ENCODE measurements at regions not wholly inside any gene's neighbourhood (a gene's known extent, or its start where the extent isn't known, plus 50 kb on each side); places are given as distances from the start of the nearest gene placed in this dataset.

DNA sequence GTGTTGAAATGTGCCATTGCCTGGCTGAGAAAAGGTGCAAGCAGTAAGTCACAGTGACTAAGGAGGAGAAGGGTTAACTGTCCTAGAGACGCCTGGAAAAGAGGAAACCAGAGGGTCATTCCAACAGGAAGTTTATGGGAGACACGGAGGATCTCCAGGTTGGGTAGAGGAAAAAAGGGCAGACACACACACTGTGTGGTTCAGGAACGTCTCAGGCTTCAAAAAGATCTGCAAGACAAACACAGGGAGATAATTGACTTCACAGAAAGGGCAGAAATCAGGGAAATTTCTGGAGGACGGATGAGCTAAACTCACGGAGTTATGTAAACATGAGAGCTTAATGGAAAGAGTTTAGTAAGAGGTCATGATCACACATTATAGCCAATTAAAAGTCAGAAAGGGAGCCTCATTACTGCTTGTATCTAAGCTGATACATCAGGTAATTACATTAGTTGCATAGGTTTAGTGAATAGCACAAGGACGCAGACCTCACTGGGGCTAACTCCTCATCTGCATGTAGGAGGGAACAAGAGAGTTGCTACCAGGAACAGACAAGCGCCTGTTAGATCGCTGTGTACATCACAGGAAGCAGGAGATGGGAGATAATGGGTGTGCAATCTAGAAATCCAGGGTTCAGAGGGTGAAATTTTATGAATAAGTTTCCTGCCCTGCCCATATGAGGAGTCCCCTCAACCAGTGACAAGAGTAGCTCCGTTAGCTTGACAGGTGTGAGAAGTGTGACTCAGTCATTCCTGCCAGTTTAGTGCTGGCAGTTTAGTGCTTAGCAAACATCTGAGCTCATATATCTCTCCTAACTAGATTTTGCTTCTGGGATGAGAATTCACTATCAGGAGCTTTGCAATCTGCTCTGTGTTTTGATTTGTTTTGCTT, 96.6 kb upstream of the TNR start:
- DNase-seq (ENCODE audit: low spot score) = no peak
- CTCF ChIA-PET = no interaction called here

GRCh38 chr1:175834597-175834996, 91.2 kb upstream of the TNR start:
- BruUV-seq (replicated peaks) = no TSS peak
- no peaks in the 10 kb centered on the region for H3K4me1 ChIP-seq (ENCODE audit: insufficient read depth, low read length, poor library complexity, severe bottlenecking)
- H3K27ac ChIP-seq (ENCODE audit: low read depth, low read length, poor library complexity, severe bottlenecking) = no peak overlapping the region
- intact Hi-C loops (cut with micrococcal nuclease; ENCODE audit: unreplicated experiment) = no loop called here
- H3K9me3 ChIP-seq (ENCODE audit: low read depth, low read length, poor library complexity, severe bottlenecking) = no peaks in the 10 kb centered on the region
- no peak for TF ChIP-seq EZH2 (IDR thresholded peaks at IDR 0.05; ENCODE audit: borderline replicate concordance, low read depth, low read length, poor library complexity, severe bottlenecking)
- TF ChIP-seq, protein P1, sequence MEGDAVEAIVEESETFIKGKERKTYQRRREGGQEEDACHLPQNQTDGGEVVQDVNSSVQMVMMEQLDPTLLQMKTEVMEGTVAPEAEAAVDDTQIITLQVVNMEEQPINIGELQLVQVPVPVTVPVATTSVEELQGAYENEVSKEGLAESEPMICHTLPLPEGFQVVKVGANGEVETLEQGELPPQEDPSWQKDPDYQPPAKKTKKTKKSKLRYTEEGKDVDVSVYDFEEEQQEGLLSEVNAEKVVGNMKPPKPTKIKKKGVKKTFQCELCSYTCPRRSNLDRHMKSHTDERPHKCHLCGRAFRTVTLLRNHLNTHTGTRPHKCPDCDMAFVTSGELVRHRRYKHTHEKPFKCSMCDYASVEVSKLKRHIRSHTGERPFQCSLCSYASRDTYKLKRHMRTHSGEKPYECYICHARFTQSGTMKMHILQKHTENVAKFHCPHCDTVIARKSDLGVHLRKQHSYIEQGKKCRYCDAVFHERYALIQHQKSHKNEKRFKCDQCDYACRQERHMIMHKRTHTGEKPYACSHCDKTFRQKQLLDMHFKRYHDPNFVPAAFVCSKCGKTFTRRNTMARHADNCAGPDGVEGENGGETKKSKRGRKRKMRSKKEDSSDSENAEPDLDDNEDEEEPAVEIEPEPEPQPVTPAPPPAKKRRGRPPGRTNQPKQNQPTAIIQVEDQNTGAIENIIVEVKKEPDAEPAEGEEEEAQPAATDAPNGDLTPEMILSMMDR (conservative IDR thresholded peaks at IDR 0.05; ENCODE audit: low read depth, low read length) = no peak
- POLR2A ChIA-PET (ENCODE audit: low non-redundant PET) = no interaction called here
- CTCF ChIA-PET = no interaction called here
- H3K36me3 ChIP-seq (ENCODE audit: insufficient read depth, low read length, poor library complexity, severe bottlenecking) = no peaks in the 10 kb centered on the region
- no peak overlapping the region for H3K4me3 ChIP-seq (ENCODE audit: low read depth, low read length, poor library complexity, severe bottlenecking)
- DNase-seq (ENCODE audit: low spot score) = no peak
- no peaks in the 10 kb centered on the region for H3K27me3 ChIP-seq (replicated peaks; ENCODE audit: insufficient read depth, low read depth, low read length, poor library complexity)

More for the DNA sequence above, 96.6 kb upstream of the TNR start:
- H3K27me3 ChIP-seq (replicated peaks; ENCODE audit: insufficient read depth, low read depth, low read length, poor library complexity) = peaks cover 4% of the 10 kb centered on the region
- no peaks in the 10 kb centered on the region for H3K36me3 ChIP-seq (ENCODE audit: insufficient read depth, low read length, poor library complexity, severe bottlenecking)
- H3K4me1 ChIP-seq (ENCODE audit: insufficient read depth, low read length, poor library complexity, severe bottlenecking) = no peaks in the 10 kb centered on the region
- BruUV-seq (replicated peaks) = no TSS peak
- H3K4me3 ChIP-seq (ENCODE audit: low read depth, low read length, poor library complexity, severe bottlenecking) = no peak overlapping the region
- intact Hi-C loops (cut with micrococcal nuclease; ENCODE audit: unreplicated experiment) = no loop called here
- no peaks in the 10 kb centered on the region for H3K9me3 ChIP-seq (ENCODE audit: low read depth, low read length, poor library complexity, severe bottlenecking)
- TF ChIP-seq, protein P1 (conservative IDR thresholded peaks at IDR 0.05; ENCODE audit: low read depth, low read length) = no peak
- TF ChIP-seq EZH2 (IDR thresholded peaks at IDR 0.05; ENCODE audit: borderline replicate concordance, low read depth, low read length, poor library complexity, severe bottlenecking) = no peak
- POLR2A ChIA-PET (ENCODE audit: low non-redundant PET) = interaction anchor here (0.6 kb wide), 1 partner anchor 208 kb away, joined by 4 read pairs; no protein-coding TSS in a partner anchor
- H3K27ac ChIP-seq (ENCODE audit: low read depth, low read length, poor library complexity, severe bottlenecking) = no peak overlapping the region

DNA sequence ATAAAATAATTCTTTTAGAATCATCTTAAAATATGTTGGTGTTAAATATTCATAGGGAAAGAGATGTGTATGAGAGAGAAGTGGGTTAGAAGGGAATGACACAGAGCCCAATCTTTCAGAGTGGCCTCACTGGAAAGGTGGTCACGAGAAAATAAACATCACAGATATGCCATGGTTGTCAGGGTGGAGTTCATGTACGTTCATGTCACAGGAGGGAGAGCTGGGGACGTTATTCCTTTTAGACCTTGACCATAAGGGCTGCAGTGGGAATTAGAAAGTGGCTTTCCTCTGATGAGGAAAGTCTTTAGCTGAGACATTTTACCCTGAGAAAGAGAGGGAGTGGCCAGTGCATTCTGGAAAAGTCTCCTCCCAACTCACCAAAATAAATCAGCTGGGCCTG, 90.6 kb upstream of the TNR start:
- no peak for DNase-seq (ENCODE audit: low spot score)
- no peaks in the 10 kb centered on the region for H3K4me1 ChIP-seq (ENCODE audit: insufficient read depth, low read length, poor library complexity, severe bottlenecking)
- ChIA-PET CTCF (no interaction called here), POLR2A (ENCODE audit: low non-redundant PET) (no interaction called here)
- H3K27ac ChIP-seq (ENCODE audit: low read depth, low read length, poor library complexity, severe bottlenecking) = no peak overlapping the region
- TF ChIP-seq, protein P1 (conservative IDR thresholded peaks at IDR 0.05; ENCODE audit: low read depth, low read length) = no peak
- TF ChIP-seq EZH2 (IDR thresholded peaks at IDR 0.05; ENCODE audit: borderline replicate concordance, low read depth, low read length, poor library complexity, severe bottlenecking) = no peak
- no peaks in the 10 kb centered on the region for H3K27me3 ChIP-seq (replicated peaks; ENCODE audit: insufficient read depth, low read depth, low read length, poor library complexity)
- BruUV-seq (replicated peaks) = no TSS peak
- no peaks in the 10 kb centered on the region for H3K9me3 ChIP-seq (ENCODE audit: low read depth, low read length, poor library complexity, severe bottlenecking)
- intact Hi-C loops (cut with micrococcal nuclease; ENCODE audit: unreplicated experiment) = no loop called here
- no peak overlapping the region for H3K4me3 ChIP-seq (ENCODE audit: low read depth, low read length, poor library complexity, severe bottlenecking)
- no peaks in the 10 kb centered on the region for H3K36me3 ChIP-seq (ENCODE audit: insufficient read depth, low read length, poor library complexity, severe bottlenecking)

All from A673 (cell line).